Keratinocyte (primary cell): ENCODE measurements at regions not wholly inside any gene's neighbourhood (a gene's known extent, or its start where the extent isn't known, plus 50 kb on each side); places are given as distances from the start of the nearest gene placed in this dataset.
A peak's percentile ranks its signal among the peaks of the same experiment; 100 is the strongest.

Source experiments
- DNase-seq: peaks from one replicate; pipeline ENCODE4 v3.0.0-alpha.2; 2011; ENCODE audit warnings: low read depth, missing footprints, low spot score
- FAIRE-seq: peaks from 2 replicates; lab custom pipeline; 2011; peaks lifted over from hg19 to GRCh38; lab: Jason Lieb, UNC
- H2AFZ ChIP-seq: 2 replicates; pipeline ENCODE4 v1.6.0; 2012; ENCODE audit warnings: low read length, control low read depth, inconsistent platforms; ENCODE audit not compliant: control insufficient read depth
- H3K27ac ChIP-seq: 2 replicates; pipeline ENCODE4 v1.5.1; 2011; ENCODE audit warnings: low read length; ENCODE audit not compliant: control insufficient read depth, insufficient read depth
- H3K27me3 ChIP-seq: 3 replicates; pipeline ENCODE4 v1.6.0; 2011; ENCODE audit warnings: low read length; ENCODE audit not compliant: control insufficient read depth, insufficient read depth; ENCODE audit errors: extremely low read depth
- H3K36me3 ChIP-seq, 2 experiments: 2 replicates in 1 of 2; 3 replicates in 1 of 2; pipeline ENCODE4 v1.5.1; 2011; ENCODE audit warnings: low read length in 2 of 2, mild to moderate bottlenecking in 1 of 2; ENCODE audit not compliant: control insufficient read depth in 2 of 2, insufficient read depth in 2 of 2; ENCODE audit errors: extremely low read depth in 1 of 2
- H3K4me1 ChIP-seq: 3 replicates; pipeline ENCODE4 v1.5.1; 2011; ENCODE audit warnings: low read length; ENCODE audit not compliant: control insufficient read depth, insufficient read depth; ENCODE audit errors: extremely low read depth
- H3K4me2 ChIP-seq: 3 replicates; pipeline ENCODE4 v1.6.0; 2011; ENCODE audit warnings: low read depth, low read length; ENCODE audit not compliant: control insufficient read depth, insufficient read depth; ENCODE audit errors: extremely low read depth
- H3K4me3 ChIP-seq, 3 experiments: fragments of 200-600 bp in 1 of 3; sonication (generic) in 1 of 3; 2 replicates in 2 of 3; 3 replicates in 1 of 3; pipeline ENCODE4 v1.5.1; 2011 to 2016; ENCODE audit warnings: low read length in 3 of 3, mild to moderate bottlenecking in 3 of 3, control low read depth in 2 of 3, inconsistent platforms in 1 of 3, low read depth in 1 of 3, mixed read lengths in 1 of 3, mixed run types in 1 of 3, moderate library complexity in 1 of 3; ENCODE audit not compliant: control insufficient read depth in 2 of 3, insufficient read depth in 2 of 3; ENCODE audit errors: extremely low read depth in 1 of 3
- H3K79me2 ChIP-seq: 2 replicates; pipeline ENCODE4 v1.6.0; 2012; ENCODE audit warnings: low read length; ENCODE audit not compliant: control insufficient read depth, insufficient read depth
- H3K9ac ChIP-seq: 3 replicates; pipeline ENCODE4 v1.6.0; 2011; ENCODE audit warnings: low read length; ENCODE audit not compliant: control insufficient read depth, insufficient read depth; ENCODE audit errors: extremely low read depth
- H3K9me1 ChIP-seq: 3 replicates; pipeline ENCODE4 v1.6.0; 2011; ENCODE audit warnings: low read length; ENCODE audit not compliant: control insufficient read depth, insufficient read depth; ENCODE audit errors: extremely low read depth
- H3K9me3 ChIP-seq: 2 replicates; pipeline ENCODE4 v1.5.1; 2012; ENCODE audit warnings: low read depth, low read length; ENCODE audit not compliant: control insufficient read depth
- H4K20me1 ChIP-seq: 3 replicates; pipeline ENCODE4 v1.6.0; 2011; ENCODE audit warnings: low read length; ENCODE audit not compliant: control insufficient read depth, insufficient read depth; ENCODE audit errors: extremely low read depth
- EZH2 ChIP-seq: IDR thresholded peaks from one replicate; pipeline ENCODE4 v1.6.1; 2012; ENCODE audit warnings: inconsistent platforms, mild to moderate bottlenecking, low read length, moderate library complexity
- dilution Hi-C: fragments of 300-500 bp; cut with MboI; formaldehyde crosslinking; loops from one replicate; pipeline ENCODE4 v1.7.0; 2020; ENCODE audit warnings: low sequenced_read_pairs; ENCODE audit not compliant: extremely low pct_ligation_motif_present
- TF ChIP-seq, protein P1 (sequence below), 3 experiments: IDR thresholded peaks in 1 of 3; conservative IDR thresholded peaks in 1 of 3; optimal IDR thresholded peaks in 1 of 3; 2 replicates in 2 of 3; 3 replicates in 1 of 3; pipeline versions ENCODE3 to v1.5.1; 2011; ENCODE audit warnings: low read length in 3 of 3, mild to moderate bottlenecking in 3 of 3, moderate library complexity in 2 of 3, control low read depth in 1 of 3, inconsistent platforms in 1 of 3; ENCODE audit not compliant: insufficient read depth in 2 of 3; ENCODE audit errors: extremely low read depth in 1 of 3

DNA sequence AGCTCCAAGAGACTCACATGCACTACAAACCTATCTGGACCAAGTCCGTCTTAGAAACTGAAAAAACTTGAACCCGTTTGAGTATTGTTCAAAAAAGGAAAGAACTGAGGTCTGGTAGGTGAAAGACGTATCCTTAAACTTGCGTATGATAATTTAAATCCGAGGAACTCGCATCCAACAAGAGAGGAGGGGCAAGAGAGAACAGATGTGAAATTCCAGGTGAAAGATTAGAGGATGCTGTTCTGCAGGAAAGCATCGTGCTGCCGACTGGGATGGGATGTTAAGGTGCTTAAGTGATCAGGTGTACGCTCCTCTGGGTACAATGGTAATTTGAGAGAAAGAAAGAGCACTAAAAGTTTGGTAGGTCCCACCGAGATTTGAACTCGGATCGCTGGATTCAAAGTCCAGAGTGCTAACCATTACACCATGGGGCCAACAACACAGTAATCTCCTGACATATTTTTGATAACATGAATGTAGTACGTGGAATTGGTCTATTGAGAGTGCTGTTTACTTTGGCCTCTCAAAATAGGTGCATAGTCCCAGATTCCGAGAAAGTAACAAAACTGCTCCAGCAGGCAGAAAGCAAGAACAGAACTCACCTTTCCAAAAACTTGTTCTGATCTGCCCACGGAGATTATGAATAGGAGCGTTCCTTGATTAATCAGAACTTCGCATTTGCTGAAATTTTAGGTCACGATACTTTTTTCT, 53.5 kb upstream of the BTN3A2 start:
- Histone ChIP-seq H3K27ac (peak overlapping the region; percentile 76), H3K4me1 (peaks cover 30% of the 10 kb centered on the region), H3K4me2 (peak overlapping the region; percentile 84), H3K9me3 (no peaks in the 10 kb centered on the region), H3K4me3 (peak overlapping the region; percentile 40 to 91 (median 76)), H3K9me1 (no peaks in the 10 kb centered on the region), H3K79me2 (no peaks in the 10 kb centered on the region), H3K9ac (peak overlapping the region; percentile 46), H4K20me1 (no peaks in the 10 kb centered on the region), H2AFZ (peak overlapping the region; percentile 78), H3K27me3 (no peaks in the 10 kb centered on the region), H3K36me3 (no peaks in the 10 kb centered on the region)
- DNase-seq (peak; percentile 73), FAIRE-seq (no peak)
- dilution Hi-C loops = no loop called here
- TF ChIP-seq, protein P1, sequence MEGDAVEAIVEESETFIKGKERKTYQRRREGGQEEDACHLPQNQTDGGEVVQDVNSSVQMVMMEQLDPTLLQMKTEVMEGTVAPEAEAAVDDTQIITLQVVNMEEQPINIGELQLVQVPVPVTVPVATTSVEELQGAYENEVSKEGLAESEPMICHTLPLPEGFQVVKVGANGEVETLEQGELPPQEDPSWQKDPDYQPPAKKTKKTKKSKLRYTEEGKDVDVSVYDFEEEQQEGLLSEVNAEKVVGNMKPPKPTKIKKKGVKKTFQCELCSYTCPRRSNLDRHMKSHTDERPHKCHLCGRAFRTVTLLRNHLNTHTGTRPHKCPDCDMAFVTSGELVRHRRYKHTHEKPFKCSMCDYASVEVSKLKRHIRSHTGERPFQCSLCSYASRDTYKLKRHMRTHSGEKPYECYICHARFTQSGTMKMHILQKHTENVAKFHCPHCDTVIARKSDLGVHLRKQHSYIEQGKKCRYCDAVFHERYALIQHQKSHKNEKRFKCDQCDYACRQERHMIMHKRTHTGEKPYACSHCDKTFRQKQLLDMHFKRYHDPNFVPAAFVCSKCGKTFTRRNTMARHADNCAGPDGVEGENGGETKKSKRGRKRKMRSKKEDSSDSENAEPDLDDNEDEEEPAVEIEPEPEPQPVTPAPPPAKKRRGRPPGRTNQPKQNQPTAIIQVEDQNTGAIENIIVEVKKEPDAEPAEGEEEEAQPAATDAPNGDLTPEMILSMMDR (optimal IDR thresholded peaks at IDR 0.05 in 1 of 3, IDR thresholded peaks at IDR 0.05 in 1 of 3, conservative IDR thresholded peaks at IDR 0.05 in 1 of 3; ENCODE audit: extremely low read depth in 1 of 3, insufficient read depth in 2 of 3, low read length in 3 of 3) = no peak
- TF ChIP-seq EZH2 = no peak

GRCh38 chr6:26312096-26312463, 52.9 kb upstream of the BTN3A2 start:
- peak overlapping the region; percentile 84 for H3K4me2 ChIP-seq
- H3K9me3 ChIP-seq = no peaks in the 10 kb centered on the region
- H3K4me1 ChIP-seq = peaks cover 30% of the 10 kb centered on the region
- H3K27ac ChIP-seq = peak overlapping the region; percentile 76
- dilution Hi-C loops = no loop called here
- no peaks in the 10 kb centered on the region for H3K79me2 ChIP-seq
- H3K9ac ChIP-seq = peak overlapping the region; percentile 46
- FAIRE-seq (no peak), DNase-seq (no peak)
- TF ChIP-seq EZH2 = no peak
- TF ChIP-seq, protein P1 (optimal IDR thresholded peaks at IDR 0.05 in 1 of 3, IDR thresholded peaks at IDR 0.05 in 1 of 3, conservative IDR thresholded peaks at IDR 0.05 in 1 of 3; ENCODE audit: extremely low read depth in 1 of 3, insufficient read depth in 2 of 3, low read length in 3 of 3) = no peak
- no peaks in the 10 kb centered on the region for H4K20me1 ChIP-seq
- no peaks in the 10 kb centered on the region for H3K9me1 ChIP-seq
- H3K4me3 ChIP-seq = peak overlapping the region; percentile 40 to 91 (median 76)
- H3K27me3 ChIP-seq = no peaks in the 10 kb centered on the region
- H3K36me3 ChIP-seq = no peaks in the 10 kb centered on the region
- peak overlapping the region; percentile 78 for H2AFZ ChIP-seq
